NCI-H748 (cell line): ENCODE measurements at regions not wholly inside any gene's neighbourhood (a gene's known extent, or its start where the extent isn't known, plus 50 kb on each side); places are given as distances from the start of the nearest gene placed in this dataset.

Experiments
- DNase-seq: peaks from one replicate; lab custom pipeline; 2025; ENCODE audit not compliant: unreplicated experiment; lab: John Stamatoyannopoulos, UW

DNA sequence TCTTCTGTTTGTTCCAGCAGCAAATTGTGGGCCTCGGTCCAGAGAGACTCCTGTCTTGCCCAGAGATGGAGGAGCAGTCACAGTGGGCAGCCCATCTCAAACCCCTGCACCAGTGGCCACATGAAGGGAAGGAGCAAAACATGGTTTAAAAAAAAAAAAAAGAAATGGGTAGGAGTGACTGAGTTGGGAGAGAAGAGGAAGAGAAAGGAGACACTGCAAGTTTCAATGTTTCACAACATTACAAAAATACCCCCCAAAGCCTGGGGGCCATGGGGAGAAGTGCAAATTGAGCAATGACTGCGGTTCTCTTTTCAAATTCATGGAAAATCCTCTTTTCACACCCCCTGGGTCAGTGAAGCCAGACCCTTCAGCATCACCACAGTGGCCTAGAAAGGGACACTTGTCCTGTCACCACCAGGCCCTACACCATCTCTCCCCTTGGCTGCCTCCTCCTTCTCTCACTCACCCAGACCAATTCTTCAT is 117.1 kb downstream of the ZFP36L2 start:
- DNase-seq, result no peak

- no peak for DNase-seq
Measured at GRCh38 chr2:43107679-43108078, 118.7 kb downstream of the ZFP36L2 start.

- DNase-seq, result no peak
Measured at GRCh38 chr2:43106559-43107527, 119.6 kb downstream of the ZFP36L2 start.

DNA sequence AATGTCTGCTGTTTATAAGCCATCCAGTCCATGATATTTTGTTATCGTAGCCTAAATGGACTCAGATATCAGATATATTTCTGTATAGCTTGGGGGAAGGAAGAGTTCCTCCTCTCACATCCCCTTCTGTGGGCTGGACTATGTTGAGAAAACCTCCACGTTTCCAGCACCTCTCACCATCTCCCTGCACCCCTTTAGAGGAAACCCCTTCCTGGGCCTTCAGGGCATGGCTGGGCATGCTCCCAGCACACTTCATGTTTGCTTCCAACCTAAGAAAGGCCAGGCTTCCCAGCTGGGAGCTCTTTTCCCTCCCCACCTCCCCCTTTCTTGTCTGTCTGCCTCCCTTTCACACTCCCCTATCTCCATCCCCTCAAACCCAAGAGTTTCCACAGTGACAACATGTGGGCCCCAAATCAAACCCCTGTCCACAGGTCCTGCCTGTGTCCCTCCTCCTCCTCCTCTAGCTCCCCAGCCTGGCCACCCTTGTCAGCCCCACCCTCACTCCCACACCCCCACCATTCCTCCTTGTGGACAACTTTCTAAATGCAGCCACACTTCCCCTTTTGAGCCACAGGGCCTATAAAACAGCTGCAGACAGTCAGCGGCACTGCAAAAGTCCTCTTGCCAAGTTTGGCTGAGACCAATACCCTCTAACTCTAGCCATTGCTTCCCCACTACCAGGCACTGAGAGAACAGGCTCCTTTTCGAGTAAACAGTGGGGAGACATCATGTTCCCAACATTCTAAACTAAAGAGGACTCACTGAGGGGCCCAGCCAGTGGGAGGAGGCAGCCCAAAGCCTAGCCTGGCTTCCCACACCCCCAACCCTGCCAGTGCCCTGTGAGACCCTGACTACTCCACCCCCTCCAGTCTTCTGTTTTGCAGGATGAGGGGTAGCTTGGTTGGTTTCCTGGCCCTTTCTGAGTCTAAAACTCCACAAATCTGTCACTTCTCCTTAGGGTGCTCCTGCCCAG is 120.5 kb downstream of the ZFP36L2 start:
- no peak for DNase-seq

GRCh38 chr2:43104763-43105162 is 121.6 kb downstream of the ZFP36L2 start:
- no peak for DNase-seq

DNA sequence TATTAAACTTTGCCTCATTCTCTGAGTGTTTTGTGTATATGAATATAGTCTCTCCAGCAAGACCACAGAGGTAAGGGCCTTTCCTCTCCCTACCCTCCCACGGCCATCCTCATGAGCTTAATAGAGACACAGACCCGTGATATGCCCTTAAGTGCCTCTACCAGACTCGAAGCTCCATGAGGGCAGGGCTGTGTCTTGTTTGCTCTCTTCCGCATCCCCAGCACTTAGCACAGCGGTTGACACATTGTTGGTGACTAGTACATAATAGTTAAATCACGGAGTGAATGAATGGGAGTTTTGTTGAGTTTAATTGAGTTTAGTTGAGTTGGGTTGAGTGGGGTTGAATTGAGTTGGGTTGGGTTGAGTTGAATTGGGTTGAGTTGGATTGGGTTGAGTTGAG is 122.3 kb downstream of the ZFP36L2 start:
- no peak for DNase-seq

DNA sequence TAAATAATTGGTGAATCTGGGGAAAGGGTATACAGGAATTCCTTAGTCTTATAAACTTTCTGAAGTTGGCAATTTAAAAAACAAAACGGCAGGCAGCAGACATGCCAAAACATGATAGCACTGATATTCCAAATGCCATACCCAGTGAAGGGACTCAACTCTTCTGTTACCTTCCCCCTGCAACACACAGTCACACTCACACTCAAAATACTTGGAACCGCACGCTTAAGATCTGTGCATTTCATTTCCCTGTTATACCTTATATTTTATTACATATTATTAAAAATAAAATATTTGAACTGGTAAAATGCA is 123.4 kb downstream of the ZFP36L2 start:
- DNase-seq, result no peak

- DNase-seq, result no peak
Measured at GRCh38 chr2:43102366-43103092, 123.9 kb downstream of the ZFP36L2 start.

- DNase-seq, result no peak
Measured at GRCh38 chr2:43101751-43102150, 124.7 kb downstream of the ZFP36L2 start.

DNA sequence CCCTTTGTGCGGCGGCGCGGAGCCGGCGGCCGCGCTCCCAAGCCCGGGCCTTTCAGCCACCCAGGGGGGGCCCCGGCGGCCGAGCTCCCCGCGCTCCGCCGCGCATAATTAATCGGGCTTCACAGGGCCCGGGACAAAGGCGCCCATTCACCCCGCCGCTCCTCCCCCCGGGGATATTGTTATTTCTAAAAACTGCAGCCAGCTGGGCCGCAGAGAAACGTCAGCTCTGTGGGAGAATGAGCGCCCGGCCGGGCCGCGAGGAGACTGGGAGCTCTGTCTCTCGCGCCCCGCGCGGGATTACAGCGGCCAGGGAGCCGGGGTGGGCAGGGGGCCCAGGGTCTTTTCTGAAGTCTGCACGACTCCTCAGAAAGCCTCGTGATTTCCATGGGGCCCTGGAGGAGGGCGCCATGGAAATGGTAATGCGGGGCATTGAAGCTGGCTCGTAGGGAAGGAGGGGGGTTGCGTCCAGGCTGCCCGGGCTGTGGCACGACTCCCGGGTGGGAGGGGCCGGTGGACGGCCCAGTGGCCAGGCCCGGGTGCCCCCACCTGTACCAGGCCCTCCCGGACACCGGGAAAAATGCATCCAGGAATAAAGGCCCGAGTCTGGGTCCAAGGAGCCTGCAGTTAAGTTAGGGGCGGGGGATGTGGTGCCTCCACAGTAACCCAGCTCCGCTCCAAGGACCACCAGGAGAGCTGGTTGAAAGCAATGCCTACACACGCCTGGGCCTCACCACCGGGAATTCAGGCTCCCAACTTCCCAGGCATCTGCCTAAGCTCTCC is 125.3 kb downstream of the ZFP36L2 start:
- no peak for DNase-seq

DNA sequence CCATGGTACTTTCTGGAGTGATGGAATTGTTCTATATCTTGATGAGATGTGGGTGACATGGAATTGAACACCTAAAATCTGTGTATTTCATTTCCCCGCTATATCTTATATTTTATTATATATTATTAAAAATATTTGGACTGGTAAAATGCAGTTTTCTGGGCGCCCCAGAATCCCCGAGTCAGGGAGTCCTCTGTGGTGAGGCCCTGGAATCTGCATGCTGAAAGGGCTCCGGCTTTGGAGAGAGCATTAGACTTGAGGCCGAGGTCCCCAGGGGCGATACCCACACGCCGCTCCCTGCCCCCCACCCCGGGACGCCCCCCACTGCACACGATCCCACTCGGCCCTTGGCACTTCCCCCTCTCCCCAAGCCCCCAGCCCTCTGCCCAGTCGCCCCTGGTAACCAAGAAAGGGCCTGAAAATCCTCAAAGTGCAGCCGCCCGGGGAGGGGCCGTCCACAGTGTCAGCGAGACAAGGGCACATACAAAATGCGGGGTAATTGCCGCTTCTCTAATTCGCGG is 126.0 kb downstream of the ZFP36L2 start:
- DNase-seq, result no peak

GRCh38 chr2:43099797-43100196 is 126.6 kb downstream of the ZFP36L2 start:
- no peak for DNase-seq

- DNase-seq, result no peak
Measured at GRCh38 chr2:43098539-43098938, 127.9 kb downstream of the ZFP36L2 start.

GRCh38 chr2:43097644-43098408 is 128.6 kb downstream of the ZFP36L2 start:
- DNase-seq, result no peak

DNA sequence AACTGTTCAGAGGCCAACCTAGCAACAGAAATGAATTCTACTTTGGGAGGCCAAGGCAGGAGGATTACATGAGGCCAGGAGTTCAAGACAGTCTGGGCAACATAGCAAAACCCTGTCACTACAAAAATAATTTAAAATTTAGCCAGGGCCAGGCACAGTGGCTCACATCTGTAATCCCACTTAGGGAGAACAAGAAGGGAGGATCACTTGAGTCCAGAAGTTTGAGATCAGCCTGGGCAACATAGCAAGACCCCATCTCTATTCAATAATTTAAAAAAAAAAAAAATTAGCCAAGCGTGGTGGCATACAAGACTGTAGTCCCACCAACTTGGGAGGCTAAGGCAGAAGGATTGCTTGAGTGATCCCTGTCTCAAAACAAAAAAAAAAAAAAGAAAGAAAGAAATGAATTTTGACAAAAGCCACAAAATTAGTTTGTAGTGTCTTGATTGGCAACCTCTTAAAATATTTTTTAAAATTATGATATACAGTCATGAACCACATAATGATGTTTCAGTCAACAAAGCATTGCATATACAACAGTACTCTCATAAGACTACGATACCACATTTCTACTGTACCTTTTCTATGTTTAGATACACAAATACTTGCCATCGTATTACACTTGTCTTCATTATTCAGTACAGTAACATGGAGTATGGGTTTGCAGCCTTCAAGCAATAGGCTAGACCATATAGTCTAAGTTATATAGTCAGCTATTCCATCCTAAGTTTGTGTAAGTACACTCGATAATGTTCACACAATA is 130.7 kb downstream of the ZFP36L2 start:
- DNase-seq, result no peak

DNA sequence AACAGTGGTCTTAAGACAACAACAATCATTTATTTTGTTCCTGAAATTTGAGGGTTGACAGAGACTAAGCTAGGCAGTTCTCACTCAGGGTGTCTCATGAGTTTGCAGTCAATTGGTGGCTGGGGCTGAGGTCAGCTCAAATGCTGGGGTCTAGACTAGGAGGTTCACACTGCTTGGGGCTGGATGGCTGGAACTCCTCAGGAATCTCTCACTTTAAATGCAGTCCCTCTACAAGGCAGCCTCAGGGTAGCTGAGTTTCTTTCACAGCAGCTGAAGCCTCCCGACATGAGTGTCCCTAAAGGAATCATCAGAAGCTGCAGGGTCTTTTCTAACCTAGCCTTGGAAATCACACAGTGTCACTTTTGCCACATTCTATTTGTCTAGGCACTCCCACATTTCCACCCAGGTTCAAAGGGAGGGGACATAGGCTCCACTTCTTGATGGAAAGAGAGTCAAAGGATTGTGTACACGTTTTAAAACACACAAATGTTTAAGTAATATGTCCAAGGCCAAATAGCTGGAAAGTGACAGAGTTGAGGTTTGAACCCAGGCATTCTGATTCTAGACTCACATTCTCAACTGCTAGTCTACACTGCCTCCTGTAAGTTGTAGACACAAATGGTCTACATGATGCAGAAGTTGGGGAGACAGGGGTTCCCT is 133.8 kb downstream of the ZFP36L2 start:
- DNase-seq, result no peak

DNA sequence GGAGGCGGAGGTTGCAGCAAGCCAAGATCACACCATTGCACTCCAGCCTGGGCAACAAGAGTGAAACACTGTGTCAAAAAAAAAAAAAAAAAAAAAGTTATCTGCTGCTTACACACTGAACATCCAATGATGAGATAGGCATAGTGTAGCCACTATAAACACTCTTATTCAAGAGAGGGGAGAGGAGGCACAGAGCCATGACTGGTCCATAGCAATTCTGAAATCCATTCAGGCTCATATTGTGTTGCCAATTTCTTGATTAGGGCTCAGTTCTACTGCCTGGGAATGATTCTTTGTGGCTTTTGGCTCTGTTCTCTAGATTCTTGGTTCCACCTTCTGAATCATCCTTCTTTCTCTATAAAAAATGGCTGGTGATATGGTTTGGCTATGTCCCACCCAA is 136.1 kb downstream of the ZFP36L2 start:
- no peak for DNase-seq
